ENCODE measurements at regions not wholly inside any gene's neighbourhood (a gene's known extent, or its start where the extent isn't known, plus 50 kb on each side); places are given as distances from the start of the nearest gene placed in this dataset.
"Not testable (repeated sequence)": the region's sequence is repeated elsewhere in the genome, so short reads cannot be mapped to it uniquely, and the experiment has no call there.

DNA sequence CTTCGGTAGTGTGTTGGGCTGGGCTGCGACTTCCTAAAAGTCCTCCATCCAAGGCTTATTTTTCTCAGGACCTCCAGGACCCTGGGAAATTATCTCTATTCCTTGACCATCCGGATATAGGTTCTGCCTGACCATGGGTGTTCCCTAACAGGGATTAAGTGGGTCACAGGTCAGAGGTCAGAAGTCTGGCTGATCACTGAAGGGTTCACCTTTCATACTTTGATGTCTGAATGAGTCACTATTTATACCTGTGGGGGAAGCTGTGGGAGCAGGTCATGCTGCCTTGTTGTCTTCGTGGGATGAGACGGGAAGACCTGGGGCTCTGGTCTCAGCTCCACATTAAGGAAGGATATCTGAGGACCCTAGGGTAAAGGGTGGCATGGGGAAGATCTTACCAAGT is 65.0 kb upstream of the ETV3 start:
- H3K9me3 Mint-ChIP-seq, result no peaks in the 10 kb centered on the region
- no peak for DNase-seq
- H3K27ac Mint-ChIP-seq, result no peak overlapping the region
- CTCF ChIA-PET, result interaction anchor here (0.9 to 2.5 kb wide), 3 partner anchors 9 to 286 kb away, joined by 3 to 8 read pairs (median 3); no protein-coding TSS in a partner anchor
- no peaks in the 10 kb centered on the region for H3K4me1 Mint-ChIP-seq (ENCODE audit: low read depth)
- no peaks in the 10 kb centered on the region for H3K27me3 Mint-ChIP-seq (ENCODE audit: low read depth)
- intact Hi-C loops (cut with micrococcal nuclease), result no loop called here
- H3K4me3 Mint-ChIP-seq, result no peak overlapping the region
- H3K36me3 Mint-ChIP-seq (ENCODE audit: low read depth), result no peaks in the 10 kb centered on the region

- Mint-ChIP-seq H3K36me3 (ENCODE audit: low read depth) (no peaks in the 10 kb centered on the region), H3K4me3 (no peak overlapping the region), H3K27me3 (ENCODE audit: low read depth) (peaks cover 3% of the 10 kb centered on the region), H3K9me3 (no peaks in the 10 kb centered on the region), H3K27ac (no peak overlapping the region), H3K4me1 (ENCODE audit: low read depth) (no peaks in the 10 kb centered on the region)
- intact Hi-C loops (cut with micrococcal nuclease), result no loop called here
- no peak for DNase-seq
- CTCF ChIA-PET, result interaction anchor here (1.6 to 2.5 kb wide), 2 partner anchors 8 to 10 kb away, joined by 3 to 8 read pairs; no protein-coding TSS in a partner anchor
These were observed 64.1 kb upstream of the ETV3 start for GRCh38 chr1:157202331-157202730.

DNA sequence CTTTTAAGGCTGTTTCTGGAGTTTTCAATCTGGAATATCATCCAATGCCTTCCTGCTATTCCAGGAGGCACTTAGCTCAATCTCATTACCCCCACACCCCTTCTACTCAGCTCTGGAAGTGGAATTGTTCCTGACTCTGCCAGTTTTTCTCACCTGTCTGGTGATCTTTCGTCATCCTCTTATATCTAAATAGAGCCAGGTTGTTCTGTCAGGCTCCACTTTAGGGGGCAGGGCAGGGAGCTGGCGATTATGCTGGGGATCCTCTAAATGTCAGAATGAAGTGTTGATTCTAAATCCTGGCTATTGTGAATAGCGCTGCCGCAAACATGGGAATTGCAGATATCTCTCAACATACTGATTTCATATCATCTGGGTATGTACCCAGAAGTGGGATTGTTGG is 63.6 kb upstream of the ETV3 start:
- DNase-seq, result no peak
- no peak overlapping the region for H3K27ac Mint-ChIP-seq
- H3K4me3 Mint-ChIP-seq, result no peak overlapping the region
- peaks cover 3% of the 10 kb centered on the region for H3K27me3 Mint-ChIP-seq (ENCODE audit: low read depth)
- intact Hi-C loops (cut with micrococcal nuclease), result no loop called here
- no peaks in the 10 kb centered on the region for H3K4me1 Mint-ChIP-seq (ENCODE audit: low read depth)
- CTCF ChIA-PET, result interaction anchor here (1.6 to 2.5 kb wide), 2 partner anchors 8 to 10 kb away, joined by 3 to 8 read pairs; no protein-coding TSS in a partner anchor
- H3K9me3 Mint-ChIP-seq, result no peaks in the 10 kb centered on the region
- no peaks in the 10 kb centered on the region for H3K36me3 Mint-ChIP-seq (ENCODE audit: low read depth)

DNA sequence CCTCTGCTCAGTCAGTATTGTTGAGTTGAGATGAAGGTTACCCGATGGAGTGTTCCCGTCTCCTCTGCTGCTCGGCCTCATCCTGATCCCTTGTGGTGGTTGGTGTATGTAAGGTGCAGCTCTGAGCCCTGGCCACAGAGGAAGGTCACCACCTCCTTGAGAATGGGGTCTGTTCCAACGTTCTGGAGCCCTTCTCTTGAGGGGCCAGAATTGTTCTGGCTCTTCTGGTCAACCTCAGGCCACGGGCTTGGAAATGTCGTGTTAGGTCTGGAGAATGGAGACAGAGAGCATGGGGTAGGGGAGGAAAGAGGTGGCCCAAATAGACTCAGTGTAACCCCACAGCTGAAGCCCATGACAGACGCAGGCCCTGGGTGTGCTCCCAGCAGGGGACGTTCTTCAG is 62.3 kb upstream of the ETV3 start:
- DNase-seq, result no peak
- H3K27ac Mint-ChIP-seq, result no peak overlapping the region
- H3K36me3 Mint-ChIP-seq (ENCODE audit: low read depth), result no peaks in the 10 kb centered on the region
- no peak overlapping the region for H3K4me3 Mint-ChIP-seq
- H3K9me3 Mint-ChIP-seq, result no peaks in the 10 kb centered on the region
- intact Hi-C loops (cut with micrococcal nuclease), result no loop called here
- CTCF ChIA-PET, result interaction anchor here (1.0 kb wide), 1 partner anchor 295 kb away, joined by 3 read pairs; no protein-coding TSS in a partner anchor
- H3K4me1 Mint-ChIP-seq (ENCODE audit: low read depth), result no peaks in the 10 kb centered on the region
- H3K27me3 Mint-ChIP-seq (ENCODE audit: low read depth), result peaks cover 12% of the 10 kb centered on the region

- Mint-ChIP-seq H3K4me3 (no peak overlapping the region), H3K27me3 (ENCODE audit: low read depth) (peaks cover 13% of the 10 kb centered on the region), H3K36me3 (ENCODE audit: low read depth) (no peaks in the 10 kb centered on the region), H3K9me3 (no peaks in the 10 kb centered on the region), H3K27ac (no peak overlapping the region), H3K4me1 (ENCODE audit: low read depth) (no peaks in the 10 kb centered on the region)
- intact Hi-C loops (cut with micrococcal nuclease), result no loop called here
- CTCF ChIA-PET, result no interaction called here
- DNase-seq, result no peak
These were observed 61.2 kb upstream of the ETV3 start for GRCh38 chr1:157199421-157199755.

GRCh38 chr1:157198619-157199420 is 60.6 kb upstream of the ETV3 start:
- intact Hi-C loops (cut with micrococcal nuclease), result no loop called here

DNA sequence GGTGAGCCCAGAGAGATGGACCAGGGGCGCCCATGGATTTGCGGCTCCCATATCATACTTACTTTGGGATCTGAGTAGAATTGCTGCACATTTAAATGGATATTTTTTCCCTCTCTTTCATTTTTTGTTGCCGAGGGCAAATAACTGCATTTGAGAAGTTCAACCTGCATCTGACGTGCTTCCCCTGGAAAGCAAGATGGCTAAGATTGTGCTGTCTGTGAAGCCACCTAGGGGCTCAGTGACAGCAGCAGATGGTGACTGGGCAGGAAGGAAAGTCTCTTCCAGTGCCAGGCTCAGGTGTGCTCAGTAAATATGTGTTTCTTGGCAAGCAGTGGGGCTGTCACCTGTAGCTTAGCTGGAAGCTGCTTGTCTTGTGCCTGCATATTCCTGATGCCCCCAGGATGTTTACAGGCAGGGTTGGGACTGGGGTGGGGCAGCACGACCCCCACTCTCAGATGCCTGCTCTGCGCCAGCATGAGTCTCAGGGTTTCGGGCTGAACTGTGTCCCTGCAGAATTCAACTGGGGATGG is 59.8 kb upstream of the ETV3 start:
- Mint-ChIP-seq H3K27ac (no peak overlapping the region), H3K4me1 (ENCODE audit: low read depth) (peaks cover 3% of the 10 kb centered on the region), H3K36me3 (ENCODE audit: low read depth) (no peaks in the 10 kb centered on the region), H3K27me3 (ENCODE audit: low read depth) (peaks cover 22% of the 10 kb centered on the region), H3K9me3 (no peaks in the 10 kb centered on the region), H3K4me3 (no peak overlapping the region)
- intact Hi-C loops (cut with micrococcal nuclease), result no loop called here
- no peak for DNase-seq
- CTCF ChIA-PET, result interaction anchor here (0.8 to 0.9 kb wide), 2 partner anchors 308 to 340 kb away, joined by 3 read pairs; no protein-coding TSS in a partner anchor

More at GRCh38 chr1:157198619-157199420, 60.6 kb upstream of the ETV3 start:
- peaks cover 2% of the 10 kb centered on the region for H3K4me1 Mint-ChIP-seq (ENCODE audit: low read depth)
- no peak overlapping the region for H3K27ac Mint-ChIP-seq
- CTCF ChIA-PET, result interaction anchor here (0.8 to 0.9 kb wide), 2 partner anchors 307 to 341 kb away, joined by 3 read pairs; no protein-coding TSS in a partner anchor
- H3K4me3 Mint-ChIP-seq, result no peak overlapping the region
- H3K36me3 Mint-ChIP-seq (ENCODE audit: low read depth), result no peaks in the 10 kb centered on the region
- H3K9me3 Mint-ChIP-seq, result no peaks in the 10 kb centered on the region
- peaks cover 17% of the 10 kb centered on the region for H3K27me3 Mint-ChIP-seq (ENCODE audit: low read depth)
- peak; percentile 29 for DNase-seq

DNA sequence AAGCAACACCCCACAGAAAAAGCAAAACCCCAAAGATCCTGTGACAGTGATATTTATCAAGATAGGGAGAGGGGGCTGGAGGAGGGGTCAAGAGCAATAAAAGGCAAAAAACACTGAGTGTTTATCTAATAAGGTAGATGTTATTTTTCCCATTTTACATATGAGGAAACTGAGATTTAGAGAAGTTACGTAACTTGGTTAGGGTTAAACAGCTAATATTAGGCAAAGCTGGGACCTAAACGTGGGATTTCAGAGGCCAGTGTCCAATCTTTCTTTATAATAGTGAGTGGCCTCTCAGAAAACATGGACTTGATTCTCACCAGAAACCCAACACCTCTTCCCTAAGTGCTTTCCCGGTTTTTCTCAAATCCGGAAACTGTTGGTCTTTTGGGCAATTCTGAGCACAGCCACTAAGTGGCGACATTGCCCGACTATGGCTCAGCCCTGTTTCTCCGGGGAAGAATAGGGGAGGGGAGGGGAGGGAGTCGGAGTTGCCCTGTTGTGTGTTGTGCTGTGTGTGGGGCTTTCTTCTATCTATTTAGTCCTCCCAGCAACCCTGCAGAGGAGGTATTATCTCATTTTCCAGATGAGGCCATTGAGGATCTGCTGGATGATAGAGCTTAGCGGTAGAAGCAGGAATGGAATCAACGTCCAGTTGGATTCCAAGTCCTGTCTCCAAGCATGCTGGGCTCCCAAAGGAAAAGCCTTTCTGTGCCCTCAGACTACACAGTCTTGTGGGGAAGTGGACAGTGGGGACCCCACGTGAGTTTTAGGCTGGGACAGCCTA is 58.7 kb upstream of the ETV3 start:
- intact Hi-C loops (cut with micrococcal nuclease); H3K4me1 Mint-ChIP-seq (ENCODE audit: low read depth): not testable (repeated sequence)
- H3K27me3 Mint-ChIP-seq (ENCODE audit: low read depth), result peaks cover 26% of the 10 kb centered on the region

DNA sequence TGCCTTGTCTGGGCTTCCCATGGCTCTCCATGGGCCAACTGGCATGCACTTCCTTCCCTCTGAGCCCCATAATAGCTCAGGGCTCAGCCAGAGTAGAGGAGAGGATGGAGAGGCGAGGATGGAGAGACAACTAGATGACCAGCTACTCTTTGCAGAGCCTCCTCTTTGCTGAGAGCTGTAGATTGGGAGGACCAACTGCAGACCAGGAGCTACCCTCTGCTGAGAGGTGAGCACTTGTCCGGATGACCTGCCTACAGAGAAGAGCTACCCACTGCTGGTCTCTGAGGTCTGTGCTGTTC is 58.0 kb upstream of the ETV3 start:
- no peak overlapping the region for H3K27ac Mint-ChIP-seq
- H3K4me1 Mint-ChIP-seq (ENCODE audit: low read depth), result peaks cover 3% of the 10 kb centered on the region
- H3K9me3 Mint-ChIP-seq, result no peaks in the 10 kb centered on the region
- peaks cover 26% of the 10 kb centered on the region for H3K27me3 Mint-ChIP-seq (ENCODE audit: low read depth)
- H3K4me3 Mint-ChIP-seq, result no peak overlapping the region
- no peak for DNase-seq
- intact Hi-C loops (cut with micrococcal nuclease), result no loop called here
- CTCF ChIA-PET, result interaction anchor here (0.5 to 2.5 kb wide), 13 partner anchors 9 to 310 kb away, joined by 3 to 15 read pairs (median 3); no protein-coding TSS in a partner anchor
- no peaks in the 10 kb centered on the region for H3K36me3 Mint-ChIP-seq (ENCODE audit: low read depth)

More for the DNA sequence above, 58.7 kb upstream of the ETV3 start:
- CTCF ChIA-PET, result interaction anchor here (0.5 to 2.5 kb wide), 12 partner anchors 9 to 309 kb away, joined by 3 to 15 read pairs (median 3); no protein-coding TSS in a partner anchor
- not testable (repeated sequence) for H3K9me3 Mint-ChIP-seq; H3K4me3 Mint-ChIP-seq; DNase-seq; H3K27ac Mint-ChIP-seq; H3K36me3 Mint-ChIP-seq (ENCODE audit: low read depth)

GRCh38 chr1:157195521-157196244 is 57.5 kb upstream of the ETV3 start:
- intact Hi-C loops (cut with micrococcal nuclease), result no loop called here
- Mint-ChIP-seq H3K36me3 (ENCODE audit: low read depth) (no peaks in the 10 kb centered on the region), H3K4me1 (ENCODE audit: low read depth) (peaks cover 3% of the 10 kb centered on the region), H3K4me3 (no peak overlapping the region), H3K9me3 (no peaks in the 10 kb centered on the region), H3K27me3 (ENCODE audit: low read depth) (peaks cover 26% of the 10 kb centered on the region), H3K27ac (no peak overlapping the region)
- no peak for DNase-seq
- CTCF ChIA-PET, result interaction anchor here (0.7 to 2.5 kb wide), 11 partner anchors 8 to 310 kb away, joined by 3 to 15 read pairs (median 3); no protein-coding TSS in a partner anchor

DNA sequence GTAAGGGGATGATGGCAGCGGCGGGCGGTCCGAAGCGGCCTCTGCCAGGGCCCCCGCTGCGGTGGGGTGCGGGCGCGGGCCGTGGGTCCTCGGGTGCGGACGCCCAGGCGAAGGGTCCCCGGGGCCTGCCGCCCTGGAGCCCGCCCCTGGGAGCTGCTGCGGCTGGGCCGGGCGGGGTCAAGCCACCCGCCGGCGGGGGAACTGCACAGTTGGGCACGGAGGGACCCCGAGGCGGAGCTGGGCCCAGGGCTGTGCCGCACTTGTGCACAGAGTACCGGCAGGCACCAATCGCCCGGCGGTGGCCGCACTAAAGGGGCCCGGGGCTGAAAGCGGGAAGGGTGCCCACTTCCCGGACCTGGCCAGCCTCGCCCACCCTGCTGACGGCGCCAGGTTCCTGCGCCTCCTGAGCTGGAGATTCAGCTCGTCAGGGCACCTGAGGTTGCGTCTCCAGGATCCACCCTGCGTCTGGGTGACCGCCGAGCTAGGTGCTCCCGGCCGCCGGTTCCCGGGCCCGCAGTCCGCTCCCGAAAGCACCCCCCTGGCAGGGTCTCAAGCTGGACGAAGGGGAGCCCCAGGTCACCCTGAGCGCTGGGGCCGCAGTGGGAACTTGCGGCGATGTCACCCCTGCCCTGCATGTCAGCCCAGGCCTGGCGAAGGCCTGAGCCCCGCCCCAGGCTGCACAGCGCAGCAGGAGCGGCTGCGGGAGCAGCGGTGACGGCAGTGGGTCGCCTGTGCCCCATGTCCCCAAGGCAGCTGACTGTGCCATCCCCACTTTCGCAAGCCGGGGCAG is 56.7 kb upstream of the ETV3 start:
- no peak overlapping the region for H3K4me3 Mint-ChIP-seq
- intact Hi-C loops (cut with micrococcal nuclease), result loop anchor here (5.0 kb wide), 1 partner anchor 182 kb away; no protein-coding TSS in a partner anchor
- CTCF ChIA-PET, result interaction anchor here (0.8 to 2.5 kb wide), 6 partner anchors 9 to 311 kb away, joined by 3 to 15 read pairs (median 4); no protein-coding TSS in a partner anchor
- DNase-seq, result no peak
- peaks cover 3% of the 10 kb centered on the region for H3K4me1 Mint-ChIP-seq (ENCODE audit: low read depth)
- H3K9me3 Mint-ChIP-seq, result no peaks in the 10 kb centered on the region
- H3K36me3 Mint-ChIP-seq (ENCODE audit: low read depth), result no peaks in the 10 kb centered on the region
- peaks cover 26% of the 10 kb centered on the region for H3K27me3 Mint-ChIP-seq (ENCODE audit: low read depth)
- no peak overlapping the region for H3K27ac Mint-ChIP-seq
